CD4-positive, alpha-beta T cell treated with Interleukin-10 for 1 hour (primary cell): ENCODE measurements at regions not wholly inside any gene's neighbourhood (a gene's known extent, or its start where the extent isn't known, plus 50 kb on each side); places are given as distances from the start of the nearest gene placed in this dataset.

ENCODE experiments used
- DNase-seq: peaks from one replicate; pipeline ENCODE4 v3.0.0-alpha.2; 2020

GRCh38 chr2:125070726-125071505, 1045.8 kb downstream of the CNTNAP5 start:
- no peak for DNase-seq

GRCh38 chr2:125073440-125073839, 1048.4 kb downstream of the CNTNAP5 start:
- no peak for DNase-seq

DNA sequence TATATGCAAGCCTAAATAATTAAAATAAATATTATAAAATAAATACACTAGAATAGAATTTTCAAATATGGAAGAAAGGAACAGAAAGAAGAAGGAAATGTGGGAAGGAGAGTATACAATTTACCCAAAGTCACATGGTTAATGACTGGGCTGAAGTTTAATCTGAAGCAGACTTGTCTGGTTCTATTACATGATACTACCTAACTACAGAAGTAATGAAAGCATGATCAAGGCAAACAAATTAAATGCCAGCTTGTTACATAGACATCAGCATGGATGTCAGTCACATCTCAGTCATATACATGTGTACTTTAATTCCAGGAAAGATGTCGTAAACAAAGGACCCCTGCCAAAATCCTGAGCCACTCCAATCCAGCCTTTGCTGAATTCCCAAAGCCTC, 1060.8 kb downstream of the CNTNAP5 start:
- no peak for DNase-seq

GRCh38 chr2:125086313-125087184, 1061.5 kb downstream of the CNTNAP5 start:
- no peak for DNase-seq

DNA sequence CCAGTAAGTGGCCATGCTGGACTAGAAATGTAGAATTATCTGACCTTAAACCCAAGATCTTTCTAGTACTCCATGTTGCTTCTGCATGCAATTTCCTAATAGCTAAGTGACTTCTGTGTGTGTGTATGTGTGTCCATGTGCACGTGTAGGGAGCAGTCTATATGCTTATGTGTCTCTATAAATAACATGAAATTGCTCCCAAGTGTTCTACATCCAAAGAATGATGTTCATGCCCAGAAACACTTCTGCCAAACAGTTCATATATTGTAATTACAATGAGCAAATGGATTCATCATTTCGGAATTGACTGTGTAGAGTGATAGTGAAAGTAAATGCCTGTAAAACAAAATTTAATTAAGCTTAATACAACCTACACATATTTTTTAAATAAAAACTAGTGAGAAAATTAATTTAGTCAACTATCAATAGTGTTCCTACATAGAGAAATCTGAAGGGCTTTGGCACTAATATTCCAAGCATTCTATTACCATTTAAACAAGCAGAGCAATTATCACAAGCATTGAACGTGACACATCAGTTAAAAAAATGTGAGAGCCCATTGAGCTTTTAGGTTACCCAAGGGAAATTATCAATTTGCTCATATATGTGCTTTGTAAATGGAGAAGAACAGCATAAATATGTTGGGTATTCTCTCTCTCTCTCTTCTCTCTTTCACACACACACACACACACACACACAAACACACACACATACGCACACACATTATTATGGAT, 1067.4 kb downstream of the CNTNAP5 start:
- no peak for DNase-seq

- DNase-seq = no peak
These were observed 1070.7 kb downstream of the CNTNAP5 start for GRCh38 chr2:125095826-125096225.

DNA sequence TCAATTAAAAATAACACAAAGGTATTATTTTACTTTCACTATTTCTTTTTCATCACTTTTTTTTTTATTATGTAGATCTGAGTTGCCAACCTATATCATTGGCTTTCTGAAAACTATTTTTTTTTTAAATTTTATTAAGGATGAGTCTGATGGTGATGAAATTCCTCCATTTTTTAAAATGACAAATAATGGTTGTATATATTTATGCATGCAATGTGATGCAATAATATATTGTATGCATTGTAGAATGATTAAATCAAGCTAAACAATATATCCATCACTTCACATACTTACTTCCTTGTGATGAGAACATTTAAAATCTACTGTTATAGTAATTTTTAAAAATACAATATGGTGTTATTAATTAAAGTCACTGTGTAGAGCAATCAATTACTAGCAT, 1081.6 kb downstream of the CNTNAP5 start:
- no peak for DNase-seq

GRCh38 chr2:125107446-125107845, 1082.4 kb downstream of the CNTNAP5 start:
- DNase-seq = no peak

DNA sequence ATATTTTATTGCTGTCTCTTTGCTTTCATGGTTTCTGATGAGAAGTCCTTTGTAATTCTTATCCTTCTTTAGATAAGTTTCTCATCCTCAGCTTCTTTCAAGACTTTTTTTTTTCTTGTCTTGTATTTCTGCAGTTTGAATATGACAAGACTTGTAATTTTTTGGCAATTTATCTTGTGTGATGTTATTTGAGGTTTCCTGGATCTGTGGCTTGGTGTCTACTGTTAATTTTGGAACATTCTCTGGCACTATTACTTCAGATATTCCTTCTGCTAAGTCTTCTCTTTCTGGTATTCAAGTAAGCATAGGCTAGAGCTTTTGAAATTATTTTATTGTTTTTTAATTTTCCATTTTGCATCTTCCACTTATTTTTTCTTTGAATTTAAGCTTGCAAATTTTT, 1083.2 kb downstream of the CNTNAP5 start:
- no peak for DNase-seq

GRCh38 chr2:125125902-125126301, 1100.8 kb downstream of the CNTNAP5 start:
- no peak for DNase-seq

GRCh38 chr2:125160947-125161346, 1135.9 kb downstream of the CNTNAP5 start:
- no peak for DNase-seq

- no peak for DNase-seq
These were observed 1142.1 kb downstream of the CNTNAP5 start for GRCh38 chr2:125167152-125167551.

DNA sequence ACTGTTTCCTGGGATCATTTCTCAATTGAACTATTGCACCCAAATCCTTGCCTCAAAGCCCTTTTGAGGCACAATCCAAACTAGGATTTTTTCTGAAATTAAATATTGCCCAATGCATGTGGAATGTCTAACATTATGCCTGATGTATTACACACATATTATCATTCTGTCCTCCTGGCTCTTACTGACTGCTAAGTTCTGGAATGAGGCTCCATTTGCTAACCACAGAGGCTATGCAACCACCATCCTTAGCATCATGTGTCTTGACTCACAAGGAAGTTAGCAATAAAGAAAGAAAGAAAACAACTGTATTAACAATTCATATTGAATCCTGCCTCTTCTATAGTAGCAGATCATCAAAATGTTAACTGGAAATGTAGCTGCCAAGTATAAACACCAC, 1142.7 kb downstream of the CNTNAP5 start:
- no peak for DNase-seq

DNA sequence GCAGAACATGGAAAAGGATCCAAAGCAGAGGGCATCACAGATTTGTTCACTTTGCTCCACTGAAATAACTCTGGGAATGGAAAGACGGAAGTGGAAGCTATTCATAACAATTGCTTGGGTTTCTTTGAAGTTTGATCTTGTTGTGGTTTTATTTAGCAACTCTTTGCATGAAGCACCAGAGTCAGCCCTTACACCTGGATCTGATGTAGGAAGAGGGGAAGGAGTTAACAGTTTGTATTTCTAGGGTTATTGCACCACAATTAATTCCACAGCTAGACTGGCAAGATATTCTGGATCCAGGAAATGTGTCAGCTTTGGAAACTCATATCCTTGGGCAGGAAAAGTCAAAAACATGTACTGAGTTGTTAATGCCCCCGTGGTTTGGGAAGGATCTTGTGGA, 1143.4 kb downstream of the CNTNAP5 start:
- no peak for DNase-seq

- DNase-seq = no peak
These were observed 1144.1 kb downstream of the CNTNAP5 start for GRCh38 chr2:125169022-125169763.

- no peak for DNase-seq
These were observed 1144.7 kb downstream of the CNTNAP5 start for GRCh38 chr2:125169764-125170146.

- DNase-seq = no peak
These were observed 1147.1 kb downstream of the CNTNAP5 start for GRCh38 chr2:125172181-125172580.

DNA sequence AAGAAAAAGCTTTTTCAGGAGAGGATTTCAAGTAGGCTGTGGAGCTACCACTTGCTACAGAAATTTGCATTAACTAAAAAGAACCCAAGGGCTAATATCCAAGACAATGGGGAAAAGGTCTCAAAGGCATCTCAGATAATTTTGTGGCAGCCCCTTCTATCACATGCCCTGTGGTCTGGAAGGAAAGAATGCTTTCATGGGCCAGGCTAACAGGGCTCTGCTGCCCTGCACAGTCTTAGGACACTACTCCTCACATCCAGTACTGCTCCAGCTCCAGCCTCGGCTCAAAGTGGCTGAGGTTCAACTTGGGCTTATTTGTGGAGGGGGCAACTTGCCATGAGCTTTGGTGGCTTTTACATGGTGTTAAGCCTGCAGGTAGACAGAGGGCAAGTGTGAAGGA, 1150.3 kb downstream of the CNTNAP5 start:
- no peak for DNase-seq

GRCh38 chr2:125185691-125186270, 1160.7 kb downstream of the CNTNAP5 start:
- no peak for DNase-seq

DNA sequence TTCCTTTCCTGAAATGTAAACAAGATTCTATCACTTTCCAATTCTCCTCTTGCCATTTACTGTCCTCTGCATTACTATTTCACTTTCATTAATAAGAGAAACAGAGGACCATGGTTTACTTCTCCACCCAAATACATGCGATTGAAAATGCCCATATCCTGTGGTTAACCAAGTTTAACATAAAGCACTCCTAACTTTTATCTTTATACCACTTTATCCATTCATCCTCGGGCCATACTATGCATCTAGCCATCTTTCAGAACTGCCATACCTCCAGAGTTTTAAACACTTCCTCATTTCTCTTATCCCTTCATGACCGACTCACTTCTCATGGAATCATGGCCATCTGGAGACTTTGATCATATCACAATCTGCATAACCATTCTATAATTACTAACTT, 1182.3 kb downstream of the CNTNAP5 start:
- DNase-seq = no peak

- no peak for DNase-seq
These were observed 1191.2 kb downstream of the CNTNAP5 start for GRCh38 chr2:125216321-125216720.

DNA sequence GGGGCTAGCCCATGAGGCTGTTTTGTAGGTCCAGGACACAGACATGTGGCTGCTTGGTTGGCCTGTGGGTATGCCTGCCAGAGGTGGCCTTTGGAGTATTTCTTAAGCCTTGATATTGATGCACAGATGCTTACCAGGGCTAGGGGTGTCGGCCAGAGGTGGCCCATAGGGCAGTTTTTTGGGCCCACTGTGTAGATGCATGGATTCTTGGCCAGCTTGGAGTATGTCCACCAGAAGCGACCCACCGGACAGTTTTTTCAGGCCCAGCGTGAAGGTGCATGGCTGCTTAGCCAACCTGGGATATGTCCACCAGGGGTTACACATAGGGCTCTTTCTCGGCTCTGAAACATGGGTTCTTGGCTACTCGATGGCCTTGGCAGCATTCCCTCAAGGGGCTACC, 1199.1 kb downstream of the CNTNAP5 start:
- no peak for DNase-seq
